Neural cell (in vitro differentiated cells): ENCODE measurements at regions not wholly inside any gene's neighbourhood (a gene's known extent, or its start where the extent isn't known, plus 50 kb on each side); places are given as distances from the start of the nearest gene placed in this dataset.

Experiments
- CTCF ChIP-seq: fragments of 450-650 bp; IDR thresholded peaks from 2 replicates; pipeline ENCODE4 v1.5.1; 2014; ENCODE audit warnings: antibody characterized with exemption, mild to moderate bottlenecking, moderate library complexity; ENCODE audit not compliant: poor library complexity, severe bottlenecking
- EP300 ChIP-seq: fragments of 450-650 bp; conservative IDR thresholded peaks from 2 replicates; pipeline ENCODE4 v1.6.1; 2014; ENCODE audit warnings: antibody characterized with exemption, mild to moderate bottlenecking, moderate library complexity; ENCODE audit not compliant: poor library complexity, severe bottlenecking
- EZH2 ChIP-seq: fragments of 200-600, 300-800 bp; shearing (Covaris generic), sonication (generic); IDR thresholded peaks from 2 replicates; pipeline ENCODE4 v1.6.1; 2014; ENCODE audit warnings: antibody characterized with exemption, low read length, borderline replicate concordance, mild to moderate bottlenecking; ENCODE audit not compliant: insufficient read depth, poor library complexity, severe bottlenecking
- MXI1 ChIP-seq: fragments of 450-650 bp; conservative IDR thresholded peaks from 2 replicates; pipeline ENCODE4 v1.6.1; 2014; ENCODE audit warnings: antibody characterized with exemption, mild to moderate bottlenecking; ENCODE audit not compliant: poor library complexity, severe bottlenecking
- POLR2AphosphoS5 ChIP-seq: IDR thresholded peaks from 2 replicates; pipeline ENCODE4 v1.6.1; 2012
- SMC3 ChIP-seq: fragments of 450-650 bp; conservative IDR thresholded peaks from 2 replicates; pipeline ENCODE4 v1.6.1; 2014; ENCODE audit warnings: antibody characterized with exemption, mild to moderate bottlenecking, moderate library complexity; ENCODE audit not compliant: poor library complexity
- TAF1 ChIP-seq: IDR thresholded peaks from 2 replicates; pipeline ENCODE4 v1.6.1; 2012; ENCODE audit warnings: low read depth
- TF ChIP-seq, protein P1 (sequence below): IDR thresholded peaks from 2 replicates; pipeline ENCODE4 v1.6.1; 2012; ENCODE audit warnings: borderline replicate concordance

DNA sequence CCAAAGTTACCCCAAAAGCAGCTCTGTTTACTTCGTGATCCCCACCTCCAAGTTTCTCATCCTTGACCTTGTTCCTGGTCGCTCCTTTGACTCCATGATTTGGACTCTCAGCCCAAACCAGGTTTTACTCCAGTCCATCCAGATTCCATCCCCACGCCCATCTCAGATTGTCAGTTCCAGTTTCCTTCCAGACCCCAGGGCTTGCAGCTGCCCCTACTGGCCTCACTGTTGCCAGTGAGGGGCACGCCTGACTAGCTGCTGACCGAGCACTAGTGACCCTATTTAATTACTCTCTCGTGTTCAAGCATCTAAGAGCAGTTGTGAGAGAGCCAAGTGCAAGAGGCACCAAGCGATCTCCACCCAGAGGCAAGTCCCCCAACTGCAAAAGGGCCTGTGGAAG lies 155.1 kb upstream of the FUT8 start:
- TF ChIP-seq POLR2AphosphoS5 (no peak), CTCF (no peak), EZH2 (no peak), SMC3 (no peak), TAF1 (no peak), EP300 (no peak), MXI1 (no peak)
- TF ChIP-seq, protein P1, sequence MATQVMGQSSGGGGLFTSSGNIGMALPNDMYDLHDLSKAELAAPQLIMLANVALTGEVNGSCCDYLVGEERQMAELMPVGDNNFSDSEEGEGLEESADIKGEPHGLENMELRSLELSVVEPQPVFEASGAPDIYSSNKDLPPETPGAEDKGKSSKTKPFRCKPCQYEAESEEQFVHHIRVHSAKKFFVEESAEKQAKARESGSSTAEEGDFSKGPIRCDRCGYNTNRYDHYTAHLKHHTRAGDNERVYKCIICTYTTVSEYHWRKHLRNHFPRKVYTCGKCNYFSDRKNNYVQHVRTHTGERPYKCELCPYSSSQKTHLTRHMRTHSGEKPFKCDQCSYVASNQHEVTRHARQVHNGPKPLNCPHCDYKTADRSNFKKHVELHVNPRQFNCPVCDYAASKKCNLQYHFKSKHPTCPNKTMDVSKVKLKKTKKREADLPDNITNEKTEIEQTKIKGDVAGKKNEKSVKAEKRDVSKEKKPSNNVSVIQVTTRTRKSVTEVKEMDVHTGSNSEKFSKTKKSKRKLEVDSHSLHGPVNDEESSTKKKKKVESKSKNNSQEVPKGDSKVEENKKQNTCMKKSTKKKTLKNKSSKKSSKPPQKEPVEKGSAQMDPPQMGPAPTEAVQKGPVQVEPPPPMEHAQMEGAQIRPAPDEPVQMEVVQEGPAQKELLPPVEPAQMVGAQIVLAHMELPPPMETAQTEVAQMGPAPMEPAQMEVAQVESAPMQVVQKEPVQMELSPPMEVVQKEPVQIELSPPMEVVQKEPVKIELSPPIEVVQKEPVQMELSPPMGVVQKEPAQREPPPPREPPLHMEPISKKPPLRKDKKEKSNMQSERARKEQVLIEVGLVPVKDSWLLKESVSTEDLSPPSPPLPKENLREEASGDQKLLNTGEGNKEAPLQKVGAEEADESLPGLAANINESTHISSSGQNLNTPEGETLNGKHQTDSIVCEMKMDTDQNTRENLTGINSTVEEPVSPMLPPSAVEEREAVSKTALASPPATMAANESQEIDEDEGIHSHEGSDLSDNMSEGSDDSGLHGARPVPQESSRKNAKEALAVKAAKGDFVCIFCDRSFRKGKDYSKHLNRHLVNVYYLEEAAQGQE: no peak
